ENCODE measurements at regions not wholly inside any gene's neighbourhood (a gene's known extent, or its start where the extent isn't known, plus 50 kb on each side); places are given as distances from the start of the nearest gene placed in this dataset.

DNA sequence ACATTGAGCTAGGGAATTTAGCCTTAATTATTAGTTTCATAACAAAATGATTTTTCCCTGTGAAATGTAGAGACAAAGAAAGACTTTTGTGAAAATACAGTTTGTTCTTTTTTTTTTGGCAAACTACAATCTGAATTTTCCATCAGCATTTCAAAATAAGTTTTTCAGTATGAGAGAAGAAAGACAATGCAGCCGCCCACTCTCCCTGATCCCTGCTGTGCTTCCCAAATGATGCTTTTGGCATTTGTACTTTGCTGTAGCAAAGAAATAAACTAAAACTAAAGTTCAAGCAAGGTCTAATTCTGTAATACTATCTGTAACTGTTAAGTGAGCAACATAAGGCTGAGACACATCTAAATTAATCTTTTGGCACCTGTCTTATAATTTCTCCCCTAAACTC is 782.2 kb downstream of the VGLL3 start:
- TF ChIP-seq CTCF (IDR thresholded peaks at IDR 0.05) (no peak), REST (IDR thresholded peaks at IDR 0.05; ENCODE audit: insufficient read depth in 1 of 2, low read depth in 2 of 2, low read length in 1 of 2) (no peak), SIN3A (IDR thresholded peaks at IDR 0.05; ENCODE audit: borderline replicate concordance, insufficient read depth, low read depth, low read length) (no peak)

All from Panc1 (cell line).